NOMO-1 treated with dmso at 0.1 percent for 144 hours (cell line): ENCODE measurements at regions not wholly inside any gene's neighbourhood (a gene's known extent, or its start where the extent isn't known, plus 50 kb on each side); places are given as distances from the start of the nearest gene placed in this dataset.
"Not testable (repeated sequence)": the region's sequence is repeated elsewhere in the genome, so short reads cannot be mapped to it uniquely, and the experiment has no call there.

ENCODE experiments used
- DNase-seq: peaks from one replicate; lab custom pipeline; 2025; ENCODE audit not compliant: unreplicated experiment; lab: John Stamatoyannopoulos, UW

DNA sequence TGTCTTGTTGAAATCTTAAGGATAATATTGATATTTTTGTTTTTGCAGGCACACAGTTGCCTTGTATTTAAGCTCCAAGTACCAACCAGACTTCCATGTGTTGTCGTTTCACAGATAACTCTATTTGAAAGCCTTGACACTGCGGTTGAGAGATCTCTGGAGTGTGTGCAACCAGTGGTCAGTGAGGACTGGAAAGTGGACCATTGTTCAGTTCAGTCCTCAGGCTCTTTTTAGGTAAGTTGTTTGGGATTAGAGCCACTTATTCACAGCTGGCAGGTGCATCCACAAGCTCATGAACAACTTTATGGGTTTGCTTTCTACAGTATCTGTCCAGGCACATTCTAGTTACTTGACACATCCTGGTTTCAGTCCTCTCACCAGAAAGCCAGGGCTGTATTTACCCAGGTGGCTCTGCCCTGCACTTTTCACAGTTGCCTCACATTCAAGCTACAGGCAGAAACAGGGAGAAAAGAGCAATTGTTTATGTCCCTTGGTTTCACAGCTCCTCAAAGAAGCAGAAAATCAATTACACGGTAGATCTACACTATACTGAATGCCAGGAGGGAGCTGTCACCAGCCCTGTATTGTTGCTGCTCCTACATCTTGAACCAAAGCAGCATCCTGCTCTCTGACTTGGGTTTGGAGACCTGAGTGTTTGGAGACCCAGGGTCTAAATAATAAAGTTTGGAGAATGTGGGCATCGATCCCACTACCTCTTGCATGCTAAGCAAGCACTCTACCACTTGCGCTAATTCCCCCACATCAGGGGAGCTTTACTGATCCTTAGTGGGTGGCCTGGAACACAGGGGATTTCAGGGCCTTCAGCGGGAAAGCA lies 543.3 kb downstream of the PRIM2 start:
- DNase-seq = not testable (repeated sequence)

DNA sequence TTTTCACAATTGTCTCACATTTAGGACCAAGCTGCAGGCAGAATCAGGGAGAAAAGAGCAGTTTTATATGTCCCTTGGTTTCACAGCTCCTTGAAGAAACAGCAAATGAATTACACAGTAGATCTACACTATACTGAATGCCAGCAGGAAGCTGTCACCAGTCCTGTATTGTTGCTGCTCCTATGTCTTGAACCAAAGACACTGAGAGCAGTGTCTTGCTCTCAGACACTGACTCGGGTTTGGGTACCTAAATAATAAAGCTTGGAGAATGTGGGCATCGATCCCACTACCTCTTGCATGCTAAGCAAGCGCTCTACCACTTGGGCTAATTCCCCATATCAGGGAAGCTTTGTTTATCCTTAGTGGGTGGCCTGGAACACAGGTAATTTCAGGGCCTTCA lies 552.7 kb downstream of the PRIM2 start:
- DNase-seq = not testable (repeated sequence)

DNA sequence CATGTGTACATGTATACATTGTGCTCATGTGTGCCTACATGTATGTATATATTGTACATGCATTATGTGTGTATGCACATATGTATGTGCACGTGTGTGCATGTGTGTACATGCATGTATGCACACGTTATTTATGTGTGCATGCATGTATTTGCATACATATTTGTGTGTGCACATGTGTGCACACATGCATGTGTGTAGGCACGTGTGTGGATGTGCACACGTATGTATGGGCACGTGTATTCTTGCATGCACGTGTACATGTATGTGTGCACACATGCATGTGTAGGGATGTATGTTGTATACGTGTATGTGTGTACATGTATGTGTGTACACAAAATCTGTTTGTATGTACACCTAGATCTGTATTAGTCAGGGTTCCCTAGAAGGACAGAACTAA lies 556.0 kb downstream of the PRIM2 start:
- not testable (repeated sequence) for DNase-seq

DNA sequence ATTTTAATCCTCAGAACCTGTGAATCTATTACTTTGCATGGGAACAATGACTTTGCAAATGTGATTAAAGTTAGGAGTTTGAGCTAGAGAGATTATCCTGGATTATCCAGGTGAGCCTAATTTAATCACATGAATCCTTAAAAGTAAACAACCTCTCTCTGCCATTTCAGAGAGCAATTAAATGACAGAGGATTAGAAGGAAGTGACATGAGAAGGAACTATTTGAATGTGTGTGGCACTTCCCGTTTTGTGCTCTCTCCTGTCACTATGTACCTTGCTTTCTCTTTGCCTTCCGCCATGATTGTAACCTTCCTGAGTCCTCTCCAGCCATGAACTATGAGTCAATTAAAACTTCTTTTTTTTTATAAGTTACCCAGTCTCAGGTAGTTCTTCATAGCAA lies 559.2 kb downstream of the PRIM2 start:
- DNase-seq = not testable (repeated sequence)

DNA sequence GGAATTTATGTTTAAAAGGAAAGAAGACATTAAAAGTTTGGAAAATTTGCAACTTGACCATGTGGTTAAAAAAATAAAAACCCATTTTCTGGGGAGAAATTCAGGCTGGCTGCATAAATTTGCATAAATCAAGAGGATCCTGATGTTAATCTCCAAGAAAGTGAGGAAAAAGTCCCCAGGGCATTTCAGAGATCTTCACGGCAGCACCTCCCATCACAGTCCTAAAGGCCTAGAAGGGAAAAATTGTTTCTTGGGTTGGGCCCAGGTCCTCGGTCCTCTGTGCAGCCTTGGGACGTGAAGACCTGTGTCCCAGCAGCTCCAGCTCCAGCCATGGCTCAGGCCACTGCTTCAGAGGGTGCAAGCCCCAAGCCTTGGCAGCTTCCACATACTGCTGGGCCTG lies 560.3 kb downstream of the PRIM2 start:
- not testable (repeated sequence) for DNase-seq

DNA sequence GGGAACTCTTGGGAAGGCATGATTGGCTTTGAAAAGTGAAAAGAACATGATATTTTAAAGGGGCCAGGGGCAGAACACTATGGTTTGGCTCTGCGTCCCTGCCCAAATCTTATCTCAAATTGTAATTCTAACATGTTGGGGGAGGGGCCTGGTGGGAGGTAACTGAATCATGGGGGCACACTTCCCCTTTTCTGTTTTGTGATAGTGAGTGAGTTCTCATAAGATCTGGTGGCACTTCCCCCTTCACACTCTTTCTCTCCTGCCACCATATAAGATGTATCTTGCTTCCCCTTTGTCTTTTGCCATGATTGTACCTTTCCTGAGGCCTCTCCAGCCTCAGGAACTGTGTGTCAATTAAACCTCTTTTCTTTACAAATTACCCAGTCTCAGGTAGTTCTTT lies 561.4 kb downstream of the PRIM2 start:
- peak; percentile 12 for DNase-seq

DNA sequence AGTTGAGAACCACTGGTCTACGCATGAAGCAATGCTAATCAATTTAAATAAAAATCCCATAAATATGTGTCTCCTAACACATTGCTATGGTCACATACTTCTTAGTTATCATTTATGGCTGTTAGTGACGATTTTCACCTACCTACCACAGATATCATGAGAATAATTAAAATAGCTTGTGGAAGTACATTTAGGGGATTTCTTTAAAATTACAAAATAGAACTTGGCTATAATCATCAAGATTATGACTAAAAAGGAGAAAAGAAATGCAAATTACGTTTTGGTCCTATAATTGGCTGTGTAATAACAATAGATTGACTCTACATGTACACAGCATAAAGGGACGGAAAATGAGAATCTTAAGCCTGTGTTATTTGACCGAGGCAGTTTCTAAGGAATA lies 581.4 kb downstream of the PRIM2 start:
- DNase-seq = not testable (repeated sequence)

DNA sequence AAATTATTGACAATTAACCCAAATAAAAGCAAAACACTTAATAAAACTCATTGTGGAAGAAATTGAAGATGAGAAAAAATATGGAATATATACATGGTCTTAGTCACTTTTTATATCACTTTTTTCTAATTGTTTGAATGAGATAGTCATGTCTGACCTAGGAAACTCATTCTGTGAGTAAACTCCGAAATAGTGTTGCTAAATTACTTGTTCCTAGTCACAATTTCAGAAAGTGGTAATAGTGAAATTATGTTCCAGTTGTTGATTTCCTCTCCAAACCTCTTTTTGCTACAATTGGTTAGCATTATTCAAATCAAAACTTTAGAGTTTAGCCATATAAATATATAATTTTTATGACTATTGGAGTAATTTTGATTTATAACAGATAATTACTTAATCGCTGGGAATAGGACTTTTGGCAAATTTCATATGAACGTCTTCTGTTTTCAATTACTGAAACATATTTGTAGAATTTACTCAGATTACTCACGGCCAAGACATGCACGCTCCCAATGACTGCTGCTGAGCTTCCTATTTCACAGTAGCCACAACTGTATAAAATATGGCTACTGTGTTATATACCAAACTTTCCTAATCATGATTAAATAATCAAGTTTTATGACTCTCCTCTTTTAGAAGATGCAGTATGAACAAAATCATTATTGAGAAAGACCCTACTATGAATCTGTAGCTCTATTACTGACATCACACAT lies 583.4 kb downstream of the PRIM2 start:
- not testable (repeated sequence) for DNase-seq

DNA sequence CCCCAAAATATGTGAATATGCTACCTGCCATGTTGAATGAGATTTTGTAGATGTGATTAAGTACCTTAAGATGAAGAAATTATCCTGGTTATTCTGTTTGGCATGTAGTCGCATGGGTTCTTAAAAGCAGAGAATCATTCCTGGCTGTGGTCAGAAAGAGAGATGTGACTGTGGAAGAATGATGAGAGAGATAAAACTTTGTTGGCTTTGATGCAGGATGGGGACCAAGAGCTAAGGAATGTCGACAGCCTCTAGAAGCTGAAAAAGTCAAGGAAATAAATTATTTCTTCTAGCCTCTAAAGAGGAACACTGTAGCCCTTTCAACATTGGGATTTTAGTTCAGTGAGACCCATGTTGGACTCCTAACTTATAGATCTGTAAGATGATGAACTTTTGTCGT lies 584.0 kb downstream of the PRIM2 start:
- DNase-seq = not testable (repeated sequence)

DNA sequence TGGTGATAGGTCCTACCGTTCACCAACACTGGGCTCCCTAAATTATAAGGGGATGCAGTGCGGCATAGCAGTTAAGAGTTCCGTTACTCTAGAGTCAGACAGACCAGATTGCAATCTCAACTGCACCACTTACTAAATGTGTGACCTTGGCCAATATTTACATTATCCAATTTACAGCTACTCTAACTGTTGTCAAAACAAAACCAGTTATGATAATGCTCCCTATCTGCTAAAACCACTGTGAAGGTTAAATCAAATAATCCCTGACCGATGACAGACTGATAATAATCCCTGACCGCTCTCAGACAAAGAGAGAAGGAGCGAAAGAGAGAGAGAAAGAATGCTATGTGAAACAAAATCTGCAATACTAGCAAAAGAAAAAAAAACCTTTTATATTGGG lies 586.9 kb downstream of the PRIM2 start:
- DNase-seq = not testable (repeated sequence)

DNA sequence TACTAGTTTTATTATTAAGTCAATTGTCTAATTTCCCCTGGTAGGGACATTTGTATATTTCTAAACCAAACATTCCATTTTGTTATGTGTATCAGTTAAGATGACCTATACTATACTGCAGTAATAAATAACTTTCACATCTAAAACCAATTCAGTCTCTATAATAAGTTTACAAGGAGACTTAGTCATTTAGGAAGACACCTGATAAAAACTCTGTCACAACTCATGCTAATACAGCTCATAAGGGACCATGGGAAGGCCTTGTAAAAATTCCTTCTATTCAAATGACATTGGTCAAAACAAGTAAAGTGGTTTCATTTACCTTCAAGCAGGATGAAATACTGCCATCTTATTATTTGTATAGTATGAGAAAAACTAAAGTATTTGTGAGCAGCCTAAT lies 597.9 kb downstream of the PRIM2 start:
- DNase-seq = not testable (repeated sequence)

DNA sequence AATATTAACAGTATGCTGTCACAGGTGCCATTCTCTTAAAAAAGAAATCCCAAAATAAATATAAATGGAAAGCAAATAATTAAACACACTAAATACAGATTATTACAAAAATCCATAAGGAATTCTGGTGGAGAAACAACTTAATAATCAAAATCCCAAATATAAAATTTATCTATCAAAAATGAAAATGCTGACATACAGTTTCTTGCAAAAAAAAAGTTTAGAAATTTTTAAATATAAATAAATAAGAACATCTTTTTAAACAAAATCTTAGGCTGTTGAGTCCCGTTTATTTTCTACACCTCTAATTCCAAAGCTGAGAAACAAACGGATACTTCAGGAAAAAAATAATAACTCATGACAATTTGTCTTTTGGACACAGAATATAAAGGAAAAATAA lies 625.5 kb downstream of the PRIM2 start:
- not testable (repeated sequence) for DNase-seq

DNA sequence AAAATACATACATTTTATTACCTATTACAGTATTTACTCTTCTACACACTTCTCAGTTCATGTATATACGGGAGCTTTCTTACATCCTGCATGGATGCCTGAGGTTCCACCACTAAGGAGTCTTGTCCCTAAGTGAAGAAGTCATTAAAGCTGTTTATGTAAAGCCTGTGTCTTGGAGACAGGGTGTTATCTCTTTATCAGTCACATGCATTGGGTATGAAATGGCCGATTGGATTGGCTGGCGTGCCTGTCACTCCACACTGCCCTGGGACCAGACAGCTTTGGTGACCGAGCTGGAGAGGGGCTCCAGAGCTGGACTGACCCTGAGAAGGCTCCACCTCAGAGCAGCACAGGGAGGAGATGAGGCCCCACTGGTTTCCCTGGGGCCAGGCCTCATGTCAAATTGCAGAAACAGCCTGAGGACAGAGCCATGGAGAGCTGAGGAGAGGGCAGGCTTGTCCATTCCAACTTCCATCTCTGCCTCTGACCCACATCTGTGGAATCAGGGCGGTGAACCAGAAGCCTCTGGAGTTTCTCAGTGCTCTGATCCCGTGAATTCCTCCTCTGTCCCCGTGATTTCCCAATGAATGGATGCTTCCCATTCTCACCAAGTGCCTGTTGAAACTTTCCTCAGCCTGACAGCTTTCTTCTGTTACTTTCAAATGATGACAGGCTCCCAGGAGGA lies 628.8 kb downstream of the PRIM2 start:
- not testable (repeated sequence) for DNase-seq

DNA sequence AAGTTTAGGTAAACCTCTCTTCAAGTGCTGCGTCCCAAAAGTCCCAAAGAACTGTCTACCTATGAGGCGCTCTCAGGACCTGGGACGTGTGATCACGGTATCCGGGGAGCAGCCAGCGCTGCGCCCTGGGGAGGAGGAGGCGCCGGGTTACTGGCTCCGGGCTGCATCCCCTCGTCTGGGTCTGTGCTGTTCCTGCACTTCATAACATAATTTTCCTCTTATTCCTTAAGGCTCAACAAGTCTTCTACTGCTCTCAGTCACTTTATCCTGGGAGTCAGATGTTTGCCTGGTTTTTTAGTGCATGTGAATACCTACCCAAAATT lies 629.3 kb downstream of the PRIM2 start:
- DNase-seq = not testable (repeated sequence)

DNA sequence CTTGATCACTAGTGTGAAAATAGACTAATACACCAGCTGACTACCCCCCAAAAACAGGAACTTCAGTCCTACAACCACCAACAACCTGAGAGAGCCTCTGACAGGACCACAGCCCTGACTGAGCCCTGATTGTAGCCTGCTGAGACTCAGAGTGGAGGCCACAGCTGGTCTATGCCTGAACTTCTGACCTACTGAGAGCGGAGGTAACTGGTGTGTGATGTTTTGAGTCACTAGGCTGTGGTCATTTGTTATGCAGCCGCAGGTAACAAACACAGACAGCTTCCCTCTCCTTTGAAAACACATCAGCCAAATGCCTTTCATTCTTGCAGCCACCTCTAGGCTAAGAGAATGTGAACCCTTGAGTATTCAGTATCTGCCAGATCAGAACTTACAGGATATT lies 631.1 kb downstream of the PRIM2 start:
- DNase-seq = not testable (repeated sequence)

DNA sequence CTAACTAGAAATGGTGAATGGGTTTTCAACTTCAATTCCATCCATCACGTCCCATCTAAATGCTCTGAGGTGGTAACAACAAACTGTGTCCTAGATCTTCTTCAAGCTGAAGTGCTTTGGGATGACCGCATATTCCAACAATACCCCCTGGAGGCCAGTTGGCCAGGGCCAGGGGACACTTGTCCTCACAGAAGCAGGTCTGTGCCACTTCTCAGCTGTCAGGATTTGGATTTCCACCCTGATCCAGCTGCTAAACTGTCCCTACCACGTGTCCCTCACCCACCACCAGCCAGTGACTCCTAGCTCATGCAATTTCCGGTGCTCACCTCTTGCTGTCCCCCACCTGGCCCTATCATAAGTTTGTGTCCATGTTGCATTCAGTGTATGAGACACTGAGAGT lies 633.0 kb downstream of the PRIM2 start:
- not testable (repeated sequence) for DNase-seq

DNA sequence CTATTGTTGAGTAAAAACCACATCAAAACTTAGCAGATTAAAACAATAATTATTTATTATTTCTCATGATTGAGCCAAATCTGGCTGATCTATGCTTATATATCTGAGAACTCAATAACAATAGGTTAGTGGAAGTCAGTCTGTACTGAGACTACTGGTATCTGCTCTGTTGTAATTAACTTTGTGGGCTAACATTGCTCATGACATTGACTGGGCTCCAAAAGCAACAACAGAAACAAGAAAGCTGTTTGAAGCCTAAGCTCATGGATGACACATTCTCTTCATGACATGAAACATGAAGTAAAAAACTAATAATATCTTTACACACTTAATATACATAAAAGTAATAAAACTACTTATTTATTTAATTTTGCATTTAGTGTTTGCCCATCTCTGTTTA lies 649.3 kb downstream of the PRIM2 start:
- not testable (repeated sequence) for DNase-seq

DNA sequence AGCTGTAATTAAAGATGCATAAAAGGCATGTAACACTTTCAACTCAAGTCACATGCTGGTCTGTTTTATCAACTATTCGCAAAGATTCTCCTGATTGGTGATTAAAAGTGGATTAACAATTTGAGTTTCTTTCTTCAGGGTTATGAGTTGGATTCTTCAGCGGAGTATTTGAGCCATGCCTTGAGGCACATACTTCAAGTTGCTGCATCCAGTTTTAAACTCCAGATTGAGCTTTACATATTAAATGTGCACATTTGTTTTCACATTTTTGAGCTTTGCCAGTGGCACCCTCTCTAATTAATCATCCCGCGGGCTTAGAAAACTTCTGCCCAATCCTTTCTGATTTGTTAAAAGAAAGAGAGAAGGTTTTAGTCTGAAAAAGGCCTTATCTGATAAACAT lies 654.5 kb downstream of the PRIM2 start:
- DNase-seq = not testable (repeated sequence)

DNA sequence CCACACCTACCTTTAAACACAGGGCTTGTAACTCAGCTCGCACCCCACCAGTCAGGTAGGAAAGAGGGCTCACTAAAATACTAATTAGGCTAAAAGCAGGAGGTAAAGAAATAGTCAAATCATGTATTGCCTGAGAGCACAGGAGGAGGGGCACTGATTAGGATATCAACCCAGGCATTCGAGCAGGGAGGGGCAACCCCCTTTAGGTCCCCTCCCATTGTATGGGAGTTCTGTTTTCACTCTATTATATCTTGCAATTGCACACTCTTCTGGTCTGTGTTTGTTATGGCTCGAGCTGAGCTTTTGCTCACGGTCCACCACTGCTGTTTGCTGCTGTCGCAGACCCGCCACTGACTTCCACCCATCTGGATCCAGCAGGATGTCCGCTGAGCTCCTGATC lies 657.2 kb downstream of the PRIM2 start:
- no peak for DNase-seq

DNA sequence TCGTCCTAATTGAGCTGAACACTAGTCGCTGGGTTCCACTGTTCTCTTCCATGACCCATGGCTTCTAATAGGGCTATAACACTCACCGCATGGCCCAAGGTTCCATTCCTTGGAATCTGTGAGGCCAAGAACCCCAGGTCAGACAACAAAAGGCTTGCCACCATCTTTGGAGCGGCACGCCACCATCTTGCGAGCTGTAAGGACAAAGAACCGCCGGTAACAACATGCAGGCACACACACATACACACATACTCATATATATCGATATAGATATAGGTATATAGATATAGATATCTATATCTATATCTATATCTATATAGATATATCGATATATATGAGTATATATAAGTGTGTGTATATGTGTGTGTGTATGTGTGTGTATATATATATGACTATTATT lies 657.7 kb downstream of the PRIM2 start:
- not testable (repeated sequence) for DNase-seq

DNA sequence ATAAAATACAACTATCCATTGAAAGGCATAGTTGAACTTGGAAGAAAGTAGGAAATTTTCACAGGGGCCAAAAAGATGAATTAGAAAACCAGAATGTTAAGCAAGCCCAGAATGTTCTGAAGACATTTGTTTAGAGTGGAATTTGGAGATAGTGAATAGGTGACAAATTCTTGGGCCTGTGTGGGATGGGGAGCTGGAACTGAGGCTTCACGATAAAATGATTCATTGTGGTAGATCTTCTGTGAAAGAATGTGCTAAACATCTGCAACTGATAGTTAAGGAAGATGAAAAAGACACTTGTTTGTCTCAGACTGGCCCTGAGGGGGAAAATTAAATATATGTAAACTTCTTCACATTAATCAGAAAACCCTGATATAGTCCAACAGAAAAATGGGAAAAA lies 658.9 kb downstream of the PRIM2 start:
- DNase-seq = not testable (repeated sequence)

DNA sequence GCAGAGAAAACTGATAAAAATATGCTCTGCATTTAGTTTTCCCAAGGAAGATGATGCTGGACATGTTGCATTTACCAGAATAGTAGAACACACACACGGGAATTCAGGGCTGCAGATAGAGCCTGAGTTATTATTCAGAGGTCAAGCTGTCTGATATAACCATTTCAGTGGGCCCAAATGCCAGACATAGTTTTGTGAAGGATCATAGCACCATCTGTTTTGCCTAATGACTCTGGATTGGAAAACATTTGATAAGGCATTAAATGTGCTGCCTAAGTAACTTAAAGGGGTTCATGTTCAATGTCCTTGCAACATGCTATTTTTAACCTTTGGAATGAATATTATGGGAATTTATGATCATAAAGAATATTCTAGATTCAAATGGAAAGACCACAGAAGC lies 666.2 kb downstream of the PRIM2 start:
- DNase-seq = not testable (repeated sequence)
